Ovary (tissue), 3 donors: ENCODE measurements at regions not wholly inside any gene's neighbourhood (a gene's known extent, or its start where the extent isn't known, plus 50 kb on each side); places are given as distances from the start of the nearest gene placed in this dataset.

ENCODE experiments used
- CTCF ChIP-seq, 3 donors: fragments of 450-650 bp in 2 of 3; fragments of 200-600 bp in 1 of 3; IDR thresholded peaks; one replicate each; pipeline versions ENCODE4 v1.5.1 to v1.8.0; 2016 to 2022; ENCODE audit warnings: antibody characterized with exemption in 3 of 3, mild to moderate bottlenecking in 1 of 3
- EP300 ChIP-seq: sonication (generic); formaldehyde crosslinking; IDR thresholded peaks from one replicate; pipeline ENCODE4 v1.6.1; 2017; ENCODE audit warnings: antibody characterized with exemption
- donor health status: DM: no; HTN: no; CAD: no.

GRCh38 chr5:168195110-168195509 is 96.3 kb upstream of the WWC1 start:
- TF ChIP-seq CTCF (IDR thresholded peaks at IDR 0.05): no peak
- no peak for TF ChIP-seq EP300
